Iris pigment epithelial cell (primary cell): ENCODE measurements at regions not wholly inside any gene's neighbourhood (a gene's known extent, or its start where the extent isn't known, plus 50 kb on each side); places are given as distances from the start of the nearest gene placed in this dataset.

Source experiments
- DNase-seq: peaks from one replicate; pipeline ENCODE4 v3.0.0-alpha.2; 2011; ENCODE audit warnings: low read depth

GRCh38 chr7:134391223-134391622 is 67.7 kb downstream of the AKR1B1 start:
- no peak for DNase-seq

DNA sequence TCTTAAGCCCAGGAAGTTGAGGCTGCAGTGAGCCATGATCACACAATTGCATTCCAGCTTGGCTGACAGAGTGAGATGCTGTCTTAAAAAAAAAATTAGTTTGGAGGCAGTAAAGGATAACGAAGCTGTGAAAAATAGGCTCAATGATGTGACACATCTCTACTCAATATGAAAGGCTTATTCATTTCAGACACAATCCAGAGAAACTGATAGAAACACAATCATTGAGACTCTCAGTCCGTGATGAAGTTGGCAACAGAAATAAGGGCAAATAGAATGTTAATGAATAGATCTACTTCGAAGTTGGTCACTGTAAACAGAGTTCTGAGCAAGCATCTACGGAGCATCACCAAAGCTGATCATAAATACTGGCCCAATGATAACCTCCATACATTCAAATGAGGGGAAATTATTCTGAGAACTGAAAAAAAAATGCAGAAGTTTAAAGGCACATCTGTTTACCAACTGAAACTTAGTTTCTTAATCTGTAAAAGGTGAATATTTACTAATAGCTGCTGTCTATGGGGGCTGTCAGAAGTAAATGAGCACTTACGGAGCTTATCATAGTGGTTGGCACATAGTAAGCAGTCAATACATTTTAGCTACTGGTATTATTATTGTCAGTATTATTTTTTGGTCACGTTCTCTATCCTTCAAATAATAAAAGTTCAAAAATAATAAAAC is 70.4 kb downstream of the AKR1B1 start:
- DNase-seq = no peak

- no peak for DNase-seq
Measured at GRCh38 chr7:134378562-134378961, 61.8 kb upstream of the SLC35B4 start.

- no peak for DNase-seq
Measured at GRCh38 chr7:134376693-134377092, 60.0 kb upstream of the SLC35B4 start.

GRCh38 chr7:134375206-134375605 is 58.5 kb upstream of the SLC35B4 start:
- DNase-seq = no peak

DNA sequence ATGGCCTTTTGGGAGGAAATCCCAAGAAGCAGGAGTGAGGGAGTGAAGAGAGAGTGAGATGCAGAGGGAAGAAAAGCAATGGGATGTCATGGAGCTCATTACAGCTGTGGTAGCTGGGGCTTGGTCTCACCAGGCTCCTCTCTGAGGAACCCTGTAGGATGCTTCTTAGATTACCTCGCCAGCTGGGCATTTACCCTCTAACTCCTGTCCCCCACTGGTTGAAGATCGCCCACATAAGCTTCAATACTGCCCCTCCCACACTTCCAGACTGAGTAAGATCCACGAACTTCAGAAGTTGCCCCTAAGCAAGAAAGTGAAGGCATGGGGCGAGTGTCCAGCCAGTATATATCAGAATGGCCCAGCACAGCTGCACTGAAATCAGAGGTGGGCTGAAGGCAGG is 58.1 kb upstream of the SLC35B4 start:
- no peak for DNase-seq

DNA sequence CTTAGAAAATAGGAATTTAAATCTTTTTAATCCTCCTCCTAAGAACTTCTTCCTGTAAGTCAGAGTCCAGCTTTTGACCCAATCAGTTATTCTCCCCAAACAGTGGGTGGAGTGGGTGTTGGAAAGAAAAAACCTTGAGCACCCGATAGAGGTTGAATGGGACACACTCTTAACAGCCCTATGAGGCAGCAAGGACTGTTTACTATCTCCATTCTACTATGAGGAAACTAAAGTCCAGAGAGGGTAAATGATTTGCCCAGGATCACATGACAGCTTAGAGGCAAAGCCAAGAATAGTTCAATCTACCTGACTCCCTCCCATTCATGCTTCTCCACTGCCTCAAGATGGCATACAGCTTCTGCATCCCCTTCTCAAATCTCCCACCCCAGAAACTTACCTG is 57.6 kb upstream of the SLC35B4 start:
- no peak for DNase-seq

DNA sequence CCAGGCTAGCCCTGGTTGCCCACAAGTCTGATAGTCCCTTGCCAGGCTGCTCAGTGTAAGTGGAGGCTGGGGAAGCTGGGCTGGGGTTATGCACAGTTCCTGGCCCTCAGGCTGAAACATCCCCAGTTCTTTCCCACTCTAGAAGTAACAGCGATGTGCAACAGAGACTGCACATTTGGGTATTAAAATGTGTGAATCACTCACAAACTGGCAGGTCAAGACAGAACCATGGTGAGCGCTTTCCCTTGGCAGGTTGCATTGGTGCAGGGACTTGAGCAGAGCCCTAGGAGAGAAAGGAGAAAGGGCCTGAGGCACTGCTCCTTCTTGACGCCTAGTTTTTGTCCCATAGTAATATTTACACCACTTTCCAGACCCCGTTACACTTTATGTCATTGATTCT is 56.1 kb upstream of the SLC35B4 start:
- no peak for DNase-seq

DNA sequence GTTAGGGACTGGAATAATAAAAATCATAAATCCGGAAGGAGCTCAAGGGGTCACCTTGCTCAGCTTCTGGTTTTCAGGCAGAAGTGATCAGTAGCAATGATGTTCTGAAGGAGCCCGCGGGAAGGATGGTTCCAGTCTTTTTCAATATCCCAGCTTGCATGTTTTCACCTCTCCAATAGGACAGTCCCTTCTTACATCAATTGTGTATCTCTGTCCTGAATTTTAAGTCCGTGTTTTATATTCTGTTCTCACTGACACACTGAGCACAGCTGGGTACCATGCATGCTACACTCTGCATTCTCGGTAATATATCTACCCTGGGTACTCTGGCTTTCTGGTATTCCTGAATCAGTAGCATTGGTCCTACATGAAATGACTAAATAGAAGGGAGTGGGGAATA is 55.2 kb upstream of the SLC35B4 start:
- no peak for DNase-seq

GRCh38 chr7:134371536-134371935 is 54.8 kb upstream of the SLC35B4 start:
- no peak for DNase-seq

- no peak for DNase-seq
Measured at GRCh38 chr7:134370135-134370534, 53.4 kb upstream of the SLC35B4 start.

DNA sequence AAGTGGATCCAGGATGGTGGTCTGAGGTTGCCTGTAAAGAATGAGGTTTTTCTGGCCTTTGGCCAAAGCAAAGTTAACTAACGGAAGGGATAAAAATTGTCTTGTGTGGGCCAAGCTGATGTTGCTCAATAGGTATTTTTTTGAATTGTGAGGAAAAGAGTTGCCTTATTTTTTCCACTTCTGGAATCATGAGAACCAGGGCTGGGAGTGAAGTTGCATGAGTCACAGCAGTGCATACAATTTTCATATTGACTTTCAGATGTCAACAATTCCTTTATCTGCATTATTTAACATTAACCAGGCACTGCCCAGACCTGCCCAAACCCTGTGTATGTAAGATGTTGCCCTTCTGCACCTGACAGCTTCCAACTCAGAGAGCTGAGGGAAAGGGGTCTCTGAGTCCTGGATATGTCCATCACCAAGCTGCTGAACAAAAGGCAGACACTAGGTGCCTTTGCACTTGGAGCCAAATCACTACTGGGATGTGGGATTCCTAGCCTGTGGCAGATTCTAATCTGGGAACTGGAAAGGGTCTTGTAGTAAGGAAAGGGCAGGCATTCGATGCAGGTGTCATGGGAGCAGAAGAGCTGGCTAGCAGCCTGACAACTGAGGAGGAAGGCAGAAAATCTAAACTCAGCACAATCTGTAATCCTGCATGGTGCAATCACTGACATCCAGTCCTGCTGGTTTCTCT is 52.3 kb upstream of the SLC35B4 start:
- peak; percentile 90 for DNase-seq

DNA sequence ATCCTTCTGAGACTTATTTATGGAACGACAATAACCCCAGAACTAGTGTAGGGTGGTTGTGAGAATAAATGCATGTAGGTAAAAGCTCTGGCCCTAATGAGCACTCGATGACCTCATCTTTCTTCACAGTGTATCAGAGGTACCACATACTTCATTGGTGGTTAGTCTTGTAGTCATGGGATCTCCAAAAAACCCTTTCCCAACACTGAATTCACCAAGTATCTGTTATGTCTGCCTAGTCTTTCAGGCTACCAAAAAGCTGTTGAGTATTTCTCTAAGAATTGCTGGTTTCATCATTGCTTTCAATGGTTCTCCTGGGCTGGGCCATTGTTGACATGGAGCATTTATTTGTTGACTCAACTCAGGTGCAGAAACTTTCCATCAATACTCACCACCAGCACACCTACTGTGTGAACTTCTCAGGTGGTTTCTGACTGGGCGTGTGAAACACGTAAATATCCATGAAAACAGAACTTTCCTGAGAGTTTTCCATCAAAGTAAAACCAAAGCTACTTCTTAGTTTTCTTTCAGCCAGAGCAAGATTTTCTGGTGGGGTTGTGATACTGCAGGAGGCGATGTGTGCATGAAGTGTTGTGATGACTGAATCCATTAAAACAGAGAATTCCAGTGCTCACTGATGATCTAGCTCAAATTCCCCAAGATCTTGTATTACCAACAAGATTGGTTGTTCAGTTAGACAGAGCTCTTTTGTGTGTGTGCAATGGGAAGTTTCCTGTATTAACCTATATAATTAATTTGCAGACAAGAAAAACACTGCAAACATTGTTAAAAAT is 51.4 kb upstream of the SLC35B4 start:
- DNase-seq = no peak
